Mesothelial cell of epicardium (in vitro differentiated cells): ENCODE measurements at regions not wholly inside any gene's neighbourhood (a gene's known extent, or its start where the extent isn't known, plus 50 kb on each side); places are given as distances from the start of the nearest gene placed in this dataset.

Experiments
- DNase-seq, 2 experiments: peaks; one replicate each; pipeline ENCODE4 v3.0.0; 2021; ENCODE audit warnings: low spot score in 2 of 2; ENCODE audit not compliant: unreplicated experiment in 2 of 2
- H3K27ac Mint-ChIP-seq: 2 replicates; pipeline ENCODE4 v1.8.0; 2021; ENCODE audit warnings: mixed read lengths
- H3K27me3 Mint-ChIP-seq: 2 replicates; pipeline ENCODE4 v1.8.0; 2021; ENCODE audit warnings: low read depth, mixed read lengths
- H3K36me3 Mint-ChIP-seq: 2 replicates; pipeline ENCODE4 v1.8.0; 2021; ENCODE audit warnings: mixed read lengths
- H3K4me1 Mint-ChIP-seq: 2 replicates; pipeline ENCODE4 v1.8.0; 2021; ENCODE audit warnings: mixed read lengths
- H3K4me3 Mint-ChIP-seq: 2 replicates; pipeline ENCODE4 v1.8.0; 2021; ENCODE audit warnings: mild to moderate bottlenecking, moderate library complexity, mixed read lengths
- H3K9me3 Mint-ChIP-seq: 2 replicates; pipeline ENCODE4 v1.8.0; 2021; ENCODE audit warnings: mixed read lengths
- CTCF ChIP-seq: fragments of 200-600 bp; sonication (generic); IDR thresholded peaks from one replicate; pipeline ENCODE4 v1.5.0; 2021; ENCODE audit warnings: antibody characterized with exemption; ENCODE audit not compliant: unreplicated experiment

GRCh38 chr5:30581198-30581935 lies 612.1 kb upstream of the CDH6 start:
- DNase-seq, result no peak
- H3K4me1 Mint-ChIP-seq, result peaks cover 3% of the 10 kb centered on the region
- peaks cover 4% of the 10 kb centered on the region for H3K9me3 Mint-ChIP-seq
- H3K36me3 Mint-ChIP-seq, result no peaks in the 10 kb centered on the region
- H3K27ac Mint-ChIP-seq, result no peak overlapping the region
- H3K4me3 Mint-ChIP-seq, result no peak overlapping the region
- H3K27me3 Mint-ChIP-seq, result no peaks in the 10 kb centered on the region
- no peak for TF ChIP-seq CTCF

- no peak overlapping the region for H3K4me3 Mint-ChIP-seq
- H3K9me3 Mint-ChIP-seq, result peaks cover 4% of the 10 kb centered on the region
- no peak for TF ChIP-seq CTCF
- no peaks in the 10 kb centered on the region for H3K36me3 Mint-ChIP-seq
- H3K4me1 Mint-ChIP-seq, result peaks cover 4% of the 10 kb centered on the region
- no peak overlapping the region for H3K27ac Mint-ChIP-seq
- DNase-seq, result no peak
- no peaks in the 10 kb centered on the region for H3K27me3 Mint-ChIP-seq
Observed at GRCh38 chr5:30574761-30575160, 618.7 kb upstream of the CDH6 start.

DNA sequence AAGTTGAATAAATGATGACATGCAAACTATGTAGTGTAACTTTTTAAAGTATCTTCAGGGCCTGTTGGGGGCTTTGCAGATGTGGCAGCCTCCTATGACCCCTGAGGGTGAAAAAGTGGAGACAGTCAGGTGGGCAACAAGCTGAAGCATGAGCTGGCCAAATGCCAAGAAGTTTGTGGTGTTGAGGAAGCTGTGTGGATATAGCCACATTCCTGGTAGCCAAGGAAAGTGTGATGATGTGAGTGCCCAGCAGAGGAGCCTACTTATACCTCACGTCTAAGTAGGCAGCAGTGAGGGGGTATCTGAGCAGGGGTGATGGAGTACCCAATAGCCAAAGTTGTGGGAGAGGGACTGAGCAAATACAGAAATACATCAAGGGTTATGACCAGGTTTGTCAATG lies 621.2 kb upstream of the CDH6 start:
- no peak for TF ChIP-seq CTCF
- no peak overlapping the region for H3K4me3 Mint-ChIP-seq
- DNase-seq, result no peak
- H3K9me3 Mint-ChIP-seq, result no peaks in the 10 kb centered on the region
- no peaks in the 10 kb centered on the region for H3K27me3 Mint-ChIP-seq
- H3K36me3 Mint-ChIP-seq, result no peaks in the 10 kb centered on the region
- no peak overlapping the region for H3K27ac Mint-ChIP-seq
- peaks cover 4% of the 10 kb centered on the region for H3K4me1 Mint-ChIP-seq

GRCh38 chr5:30561771-30562170 lies 631.7 kb upstream of the CDH6 start:
- H3K4me1 Mint-ChIP-seq, result no peaks in the 10 kb centered on the region
- H3K27me3 Mint-ChIP-seq, result no peaks in the 10 kb centered on the region
- no peak for DNase-seq
- H3K36me3 Mint-ChIP-seq, result no peaks in the 10 kb centered on the region
- H3K9me3 Mint-ChIP-seq, result peaks cover 9% of the 10 kb centered on the region
- H3K27ac Mint-ChIP-seq, result no peak overlapping the region
- H3K4me3 Mint-ChIP-seq, result no peak overlapping the region
- TF ChIP-seq CTCF, result no peak

DNA sequence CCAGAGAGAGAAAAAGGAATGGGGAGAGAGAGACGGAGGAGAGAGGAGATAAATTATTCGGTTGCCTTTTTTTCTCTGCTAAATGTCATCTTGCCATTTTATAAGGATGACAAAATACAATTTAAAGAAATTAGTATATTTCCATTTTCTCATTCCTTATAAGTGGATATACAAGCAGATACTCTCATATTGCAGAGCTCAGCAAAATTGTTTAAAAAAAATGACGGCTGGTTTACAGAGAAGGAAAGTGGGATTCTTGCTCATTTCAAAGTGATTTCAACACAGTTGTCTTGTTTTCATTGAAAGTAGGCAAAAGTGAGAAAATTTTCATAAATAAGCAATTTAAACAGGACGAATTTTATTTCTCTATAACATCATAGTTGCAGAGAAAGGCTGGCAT lies 641.9 kb upstream of the CDH6 start:
- Mint-ChIP-seq H3K9me3 (no peaks in the 10 kb centered on the region), H3K36me3 (no peaks in the 10 kb centered on the region), H3K27ac (no peak overlapping the region), H3K4me3 (no peak overlapping the region), H3K4me1 (no peaks in the 10 kb centered on the region), H3K27me3 (no peaks in the 10 kb centered on the region)
- no peak for DNase-seq
- TF ChIP-seq CTCF, result no peak
